GM12872 (cell line): ENCODE measurements at regions not wholly inside any gene's neighbourhood (a gene's known extent, or its start where the extent isn't known, plus 50 kb on each side); places are given as distances from the start of the nearest gene placed in this dataset.

Source experiments
- CTCF ChIP-seq: IDR thresholded peaks from 3 replicates; pipeline ENCODE4 v1.5.1; 2011; ENCODE audit warnings: low read depth, mild to moderate bottlenecking, low read length, moderate library complexity; ENCODE audit not compliant: insufficient read depth

GRCh38 chr5:158139161-158139560, 280.2 kb upstream of the CLINT1 start:
- no peak for TF ChIP-seq CTCF

- TF ChIP-seq CTCF = no peak
Measured at GRCh38 chr5:158135682-158136179, 276.8 kb upstream of the CLINT1 start.

DNA sequence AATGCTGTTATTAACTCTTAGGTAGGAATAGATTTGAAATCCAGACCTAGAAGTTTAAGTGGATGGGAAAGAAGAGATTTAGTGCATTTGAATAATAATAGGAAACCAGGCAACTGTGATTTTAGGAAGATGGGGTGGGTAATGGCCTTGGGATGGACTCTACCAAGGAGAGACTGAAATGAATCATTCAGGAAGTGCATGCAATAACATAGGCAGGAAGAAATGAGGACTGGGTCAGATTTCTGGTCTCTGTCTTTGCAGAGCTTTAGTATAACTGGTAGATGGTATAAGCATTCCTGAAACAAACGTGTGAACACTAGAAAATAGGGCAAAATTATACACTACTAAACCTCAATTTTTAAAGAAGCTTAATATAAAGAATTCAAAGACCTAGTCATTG, 274.4 kb upstream of the CLINT1 start:
- TF ChIP-seq CTCF = no peak

DNA sequence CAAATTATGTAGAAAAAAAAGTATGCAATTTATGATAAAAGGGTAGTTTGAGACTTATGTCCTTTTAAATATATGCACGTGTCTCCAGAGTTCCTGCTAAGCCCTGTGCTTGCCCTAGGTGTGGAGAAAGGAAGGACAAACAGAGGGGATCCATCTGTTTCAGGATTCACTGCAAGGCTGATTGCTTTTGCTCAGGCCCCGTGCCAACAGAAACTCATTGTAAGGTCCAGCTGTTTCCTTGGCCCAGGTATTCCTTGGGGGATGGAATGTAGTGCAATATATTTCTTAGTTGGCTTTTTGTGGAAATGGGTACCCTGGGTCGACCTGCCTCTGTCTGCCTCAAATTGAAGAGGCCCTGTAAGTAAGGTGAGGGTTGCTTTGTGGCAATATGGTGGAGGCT, 268.6 kb upstream of the CLINT1 start:
- no peak for TF ChIP-seq CTCF

DNA sequence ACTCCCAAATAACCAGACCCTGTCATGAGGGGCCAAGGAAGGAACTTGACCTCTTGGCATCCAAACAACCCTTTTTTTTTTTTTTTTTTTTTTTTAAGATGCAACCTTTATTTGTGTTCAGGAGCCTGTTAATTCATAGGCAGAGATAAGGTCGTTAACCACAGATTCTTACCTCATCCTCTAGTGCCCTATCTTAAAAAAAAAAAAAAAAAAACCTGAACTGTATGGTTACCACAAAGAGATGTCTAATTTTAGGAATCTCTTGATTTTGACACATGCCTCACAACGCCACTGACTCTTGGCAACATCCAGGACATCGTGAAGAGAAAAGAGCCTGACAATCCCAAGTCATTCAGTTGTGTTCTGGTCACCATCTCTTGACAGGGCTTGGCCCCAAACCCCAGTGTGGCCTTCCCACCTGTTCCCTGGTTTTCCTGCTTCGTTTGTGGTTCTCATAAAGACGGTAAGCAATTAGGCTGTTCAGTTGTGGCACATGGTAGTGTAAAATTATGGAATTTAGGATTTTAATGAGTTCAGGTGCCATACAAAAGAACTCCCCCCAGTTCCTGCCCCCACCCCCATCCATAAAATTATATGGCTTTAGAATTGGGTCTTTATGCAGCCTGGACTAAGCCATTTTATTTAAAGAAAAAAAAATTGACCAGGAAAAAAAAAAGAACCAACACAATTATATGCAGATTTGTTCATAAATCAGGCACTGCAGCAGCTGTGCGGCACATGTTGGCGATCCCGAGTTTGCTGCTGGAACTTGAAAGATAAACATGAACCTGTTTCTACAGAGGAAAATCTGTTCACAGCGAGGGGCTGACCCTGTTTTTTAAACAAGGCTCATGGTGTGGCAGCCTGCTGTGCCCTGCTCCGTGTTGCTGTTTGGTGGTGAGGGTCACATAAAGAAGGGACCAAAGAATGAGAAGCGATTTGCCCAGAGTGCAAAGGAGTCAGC, 267.8 kb upstream of the CLINT1 start:
- no peak for TF ChIP-seq CTCF

GRCh38 chr5:158124606-158125316, 265.8 kb upstream of the CLINT1 start:
- TF ChIP-seq CTCF = no peak

DNA sequence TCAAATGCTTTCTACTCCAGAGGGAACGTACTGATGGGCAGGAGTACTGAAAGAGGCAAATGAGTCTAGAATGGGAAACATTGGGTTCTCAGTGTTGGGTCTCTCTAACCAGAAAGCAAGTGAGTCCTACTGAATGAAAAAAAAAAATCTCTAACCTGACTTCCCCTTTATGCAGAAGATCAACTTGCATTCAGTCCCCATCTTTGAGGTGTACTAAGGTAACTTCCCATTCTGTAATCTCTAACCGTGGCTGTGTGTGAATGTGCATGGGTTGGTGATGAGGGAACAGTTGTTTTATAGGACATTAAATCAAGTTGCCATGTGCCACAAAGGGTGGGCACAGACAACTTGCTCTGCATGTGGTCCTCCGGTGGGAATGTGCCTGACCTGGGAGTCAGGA, 264.6 kb upstream of the CLINT1 start:
- no peak for TF ChIP-seq CTCF
